ENCODE measurements at regions not wholly inside any gene's neighbourhood (a gene's known extent, or its start where the extent isn't known, plus 50 kb on each side); places are given as distances from the start of the nearest gene placed in this dataset.
"Not testable (repeated sequence)": the region's sequence is repeated elsewhere in the genome, so short reads cannot be mapped to it uniquely, and the experiment has no call there.

DNA sequence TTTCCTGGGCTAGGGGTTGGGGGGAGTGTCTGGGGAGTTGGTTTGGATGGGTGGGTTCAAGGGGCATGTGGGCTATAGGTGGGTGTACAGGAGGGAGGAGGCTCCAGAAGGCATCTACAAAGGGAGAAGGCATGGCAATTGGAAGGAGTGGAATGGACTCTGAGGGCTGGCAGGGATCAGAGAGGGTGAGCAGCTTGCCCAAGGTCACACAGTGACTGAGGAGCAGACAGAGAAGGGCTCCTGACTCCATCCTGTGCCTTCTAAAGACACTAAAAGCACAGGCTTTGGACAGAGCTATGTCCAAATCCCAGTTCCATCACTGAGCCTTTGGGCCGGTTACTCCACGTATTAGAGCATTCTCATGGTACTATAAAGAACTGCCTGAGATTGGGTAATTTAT, 151.8 kb downstream of the PTPRU start:
- Histone ChIP-seq H3K27me3 (no peaks in the 10 kb centered on the region), H3K4me1 (no peaks in the 10 kb centered on the region), H3K4me3 (replicated peaks in 1 of 3) (no peak overlapping the region), H3K9me3 (no peaks in the 10 kb centered on the region), H3K27ac (no peak overlapping the region), H3K36me3 (no peaks in the 10 kb centered on the region)
- TF ChIP-seq POLR2A (IDR thresholded peaks at IDR 0.05) = no peak
- no peak for TF ChIP-seq CTCF (IDR thresholded peaks at IDR 0.05)
- no peak for DNase-seq
- 81 to 89% methylated on average over 2 of the region's 2 CpGs for WGBS, 2 donors
- intact Hi-C loops (cut with DNase I) = no loop called here

DNA sequence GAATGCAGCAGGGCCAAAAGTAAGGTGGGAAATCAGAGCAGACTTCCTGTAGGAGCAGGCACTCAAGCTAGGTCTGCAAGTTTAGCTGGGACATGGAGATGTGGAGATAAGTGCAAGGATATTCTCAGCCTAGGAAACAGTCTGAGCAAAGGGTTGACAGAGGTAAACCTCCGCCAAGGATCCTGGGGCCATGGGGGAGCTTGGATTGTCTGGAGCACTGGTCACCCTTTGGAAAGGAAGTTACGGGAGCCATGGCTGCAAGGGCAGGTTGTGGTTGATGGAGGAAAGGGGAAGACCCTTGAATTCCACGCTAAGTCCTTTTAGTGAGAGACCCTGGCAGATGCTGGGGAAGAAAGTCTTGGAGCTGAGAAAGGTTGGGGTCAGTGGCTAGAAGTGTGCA, 150.9 kb downstream of the PTPRU start:
- TF ChIP-seq CTCF (IDR thresholded peaks at IDR 0.05) (no peak), POLR2A (IDR thresholded peaks at IDR 0.05) (no peak)
- intact Hi-C loops (cut with DNase I) = no loop called here
- no peak for DNase-seq
- H3K4me1 ChIP-seq = no peaks in the 10 kb centered on the region
- H3K36me3 ChIP-seq = no peaks in the 10 kb centered on the region
- no peaks in the 10 kb centered on the region for H3K27me3 ChIP-seq
- H3K4me3 ChIP-seq (replicated peaks in 1 of 3) = no peak overlapping the region
- H3K27ac ChIP-seq = no peak overlapping the region
- WGBS, 2 donors = 73 to 81% methylated on average over 3 of the region's 3 CpGs
- H3K9me3 ChIP-seq = no peaks in the 10 kb centered on the region

- H3K4me3 ChIP-seq (replicated peaks in 1 of 3); DNase-seq; H3K27me3 ChIP-seq; H3K36me3 ChIP-seq; intact Hi-C loops (cut with DNase I); H3K27ac ChIP-seq; H3K9me3 ChIP-seq; H3K4me1 ChIP-seq: not testable (repeated sequence)
- WGBS, 2 donors = 95 to 100% methylated on average over 1 of the region's 1 CpG
Measured at GRCh38 chr1:29386453-29386852, 150.1 kb downstream of the PTPRU start.

- Histone ChIP-seq H3K27ac (no peak overlapping the region), H3K4me1 (no peaks in the 10 kb centered on the region), H3K4me3 (replicated peaks in 1 of 3) (no peak overlapping the region), H3K9me3 (no peaks in the 10 kb centered on the region), H3K36me3 (no peaks in the 10 kb centered on the region), H3K27me3 (no peaks in the 10 kb centered on the region)
- 74 to 83% methylated on average over 5 of the region's 5 CpGs for WGBS, 2 donors
- TF ChIP-seq CTCF (IDR thresholded peaks at IDR 0.05) = no peak
- TF ChIP-seq POLR2A (IDR thresholded peaks at IDR 0.05) = no peak
- DNase-seq = no peak
- intact Hi-C loops (cut with DNase I) = no loop called here
Measured at GRCh38 chr1:29385966-29386365, 149.6 kb downstream of the PTPRU start.

GRCh38 chr1:29384496-29385015, 148.2 kb downstream of the PTPRU start:
- no peaks in the 10 kb centered on the region for H3K27me3 ChIP-seq
- H3K36me3 ChIP-seq = no peaks in the 10 kb centered on the region
- TF ChIP-seq CTCF (IDR thresholded peaks at IDR 0.05) = no peak
- TF ChIP-seq POLR2A (IDR thresholded peaks at IDR 0.05) = no peak
- intact Hi-C loops (cut with DNase I) = no loop called here
- DNase-seq = no peak
- no peak overlapping the region for H3K27ac ChIP-seq
- 75 to 81% methylated on average over 7 to 9 of the region's 9 CpGs for WGBS, 2 donors
- no peaks in the 10 kb centered on the region for H3K9me3 ChIP-seq
- H3K4me1 ChIP-seq = no peaks in the 10 kb centered on the region
- H3K4me3 ChIP-seq (replicated peaks in 1 of 3) = no peak overlapping the region

Data from thyroid gland (tissue), 4 donors.